WTC11 (cell line): ENCODE measurements at regions not wholly inside any gene's neighbourhood (a gene's known extent, or its start where the extent isn't known, plus 50 kb on each side); places are given as distances from the start of the nearest gene placed in this dataset.

Experiments used
- CREB1 ChIP-seq: sonication (generic); formaldehyde crosslinking; IDR thresholded peaks from 2 replicates; pipeline ENCODE4 v1.8.0; 2023; ENCODE audit warnings: mild to moderate bottlenecking, missing genetic modification reagents
- CREM ChIP-seq: sonication (generic); formaldehyde crosslinking; IDR thresholded peaks from 2 replicates; pipeline ENCODE4 v1.8.1; 2022; ENCODE audit warnings: mild to moderate bottlenecking, missing genetic modification reagents, moderate library complexity
- SP1 ChIP-seq: sonication (generic); formaldehyde crosslinking; conservative IDR thresholded peaks from 2 replicates; pipeline ENCODE4 v1.8.1; 2022; ENCODE audit warnings: missing genetic modification reagents
- TCF7 ChIP-seq: sonication (generic); formaldehyde crosslinking; IDR thresholded peaks from 2 replicates; pipeline ENCODE4 v1.8.0; 2022; ENCODE audit warnings: mild to moderate bottlenecking, low read depth, missing genetic modification reagents, moderate library complexity
- TEAD1 ChIP-seq: sonication (generic); formaldehyde crosslinking; IDR thresholded peaks from 2 replicates; pipeline ENCODE4 v1.8.0; 2022; ENCODE audit warnings: mild to moderate bottlenecking, missing genetic modification reagents
- ZNF121 ChIP-seq: sonication (generic); formaldehyde crosslinking; IDR thresholded peaks from 2 replicates; pipeline ENCODE4 v1.8.0; 2023; ENCODE audit warnings: missing genetic modification reagents
- TF ChIP-seq, protein P1 (sequence below): fragments of 200-600 bp; IDR thresholded peaks from 2 replicates; pipeline ENCODE4 v1.8.0; 2022; ENCODE audit warnings: antibody characterized with exemption
- TF ChIP-seq, protein P2 (sequence below): sonication (generic); formaldehyde crosslinking; IDR thresholded peaks from 2 replicates; pipeline ENCODE4 v1.8.1; 2023; ENCODE audit warnings: mild to moderate bottlenecking, moderate library complexity, missing genetic modification reagents
- TF ChIP-seq, protein P3 (sequence below): sonication (generic); formaldehyde crosslinking; IDR thresholded peaks from 2 replicates; pipeline ENCODE4 v1.8.1; 2022; ENCODE audit warnings: missing genetic modification reagents, borderline replicate concordance

DNA sequence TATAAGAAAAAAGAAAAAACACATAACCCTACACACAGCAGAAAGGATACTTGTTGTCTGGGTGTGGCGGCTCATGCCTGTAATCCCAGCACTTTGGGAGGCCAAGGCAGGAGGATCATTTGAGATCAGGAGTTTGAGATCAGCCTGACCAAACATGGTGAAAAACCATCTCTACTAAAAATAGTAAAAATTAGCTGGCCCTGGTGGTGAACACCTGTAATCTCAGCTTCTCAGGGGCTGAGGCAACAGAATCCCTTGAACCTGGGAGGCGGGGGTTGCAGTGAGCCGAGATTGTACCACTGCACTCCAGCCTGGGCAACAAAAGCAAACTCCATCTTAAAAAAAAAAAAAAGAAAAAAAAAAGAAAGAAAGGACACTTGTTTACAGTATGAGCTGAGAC is 147.6 kb upstream of the PITX1 start:
- TF ChIP-seq SP1 (no peak), TEAD1 (no peak), ZNF121 (CRISPR knock-in tag) (no peak), TCF7 (CRISPR knock-in tag) (no peak), CREB1 (CRISPR knock-in tag) (no peak), CREM (CRISPR knock-in tag) (no peak)
- TF ChIP-seq, protein P1, sequence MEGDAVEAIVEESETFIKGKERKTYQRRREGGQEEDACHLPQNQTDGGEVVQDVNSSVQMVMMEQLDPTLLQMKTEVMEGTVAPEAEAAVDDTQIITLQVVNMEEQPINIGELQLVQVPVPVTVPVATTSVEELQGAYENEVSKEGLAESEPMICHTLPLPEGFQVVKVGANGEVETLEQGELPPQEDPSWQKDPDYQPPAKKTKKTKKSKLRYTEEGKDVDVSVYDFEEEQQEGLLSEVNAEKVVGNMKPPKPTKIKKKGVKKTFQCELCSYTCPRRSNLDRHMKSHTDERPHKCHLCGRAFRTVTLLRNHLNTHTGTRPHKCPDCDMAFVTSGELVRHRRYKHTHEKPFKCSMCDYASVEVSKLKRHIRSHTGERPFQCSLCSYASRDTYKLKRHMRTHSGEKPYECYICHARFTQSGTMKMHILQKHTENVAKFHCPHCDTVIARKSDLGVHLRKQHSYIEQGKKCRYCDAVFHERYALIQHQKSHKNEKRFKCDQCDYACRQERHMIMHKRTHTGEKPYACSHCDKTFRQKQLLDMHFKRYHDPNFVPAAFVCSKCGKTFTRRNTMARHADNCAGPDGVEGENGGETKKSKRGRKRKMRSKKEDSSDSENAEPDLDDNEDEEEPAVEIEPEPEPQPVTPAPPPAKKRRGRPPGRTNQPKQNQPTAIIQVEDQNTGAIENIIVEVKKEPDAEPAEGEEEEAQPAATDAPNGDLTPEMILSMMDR: no peak
- TF ChIP-seq, protein P2, sequence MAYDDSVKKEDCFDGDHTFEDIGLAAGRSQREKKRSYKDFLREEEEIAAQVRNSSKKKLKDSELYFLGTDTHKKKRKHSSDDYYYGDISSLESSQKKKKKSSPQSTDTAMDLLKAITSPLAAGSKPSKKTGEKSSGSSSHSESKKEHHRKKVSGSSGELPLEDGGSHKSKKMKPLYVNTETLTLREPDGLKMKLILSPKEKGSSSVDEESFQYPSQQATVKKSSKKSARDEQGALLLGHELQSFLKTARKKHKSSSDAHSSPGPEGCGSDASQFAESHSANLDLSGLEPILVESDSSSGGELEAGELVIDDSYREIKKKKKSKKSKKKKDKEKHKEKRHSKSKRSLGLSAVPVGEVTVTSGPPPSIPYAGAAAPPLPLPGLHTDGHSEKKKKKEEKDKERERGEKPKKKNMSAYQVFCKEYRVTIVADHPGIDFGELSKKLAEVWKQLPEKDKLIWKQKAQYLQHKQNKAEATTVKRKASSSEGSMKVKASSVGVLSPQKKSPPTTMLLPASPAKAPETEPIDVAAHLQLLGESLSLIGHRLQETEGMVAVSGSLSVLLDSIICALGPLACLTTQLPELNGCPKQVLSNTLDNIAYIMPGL (CRISPR knock-in tag): no peak
- TF ChIP-seq, protein P3, sequence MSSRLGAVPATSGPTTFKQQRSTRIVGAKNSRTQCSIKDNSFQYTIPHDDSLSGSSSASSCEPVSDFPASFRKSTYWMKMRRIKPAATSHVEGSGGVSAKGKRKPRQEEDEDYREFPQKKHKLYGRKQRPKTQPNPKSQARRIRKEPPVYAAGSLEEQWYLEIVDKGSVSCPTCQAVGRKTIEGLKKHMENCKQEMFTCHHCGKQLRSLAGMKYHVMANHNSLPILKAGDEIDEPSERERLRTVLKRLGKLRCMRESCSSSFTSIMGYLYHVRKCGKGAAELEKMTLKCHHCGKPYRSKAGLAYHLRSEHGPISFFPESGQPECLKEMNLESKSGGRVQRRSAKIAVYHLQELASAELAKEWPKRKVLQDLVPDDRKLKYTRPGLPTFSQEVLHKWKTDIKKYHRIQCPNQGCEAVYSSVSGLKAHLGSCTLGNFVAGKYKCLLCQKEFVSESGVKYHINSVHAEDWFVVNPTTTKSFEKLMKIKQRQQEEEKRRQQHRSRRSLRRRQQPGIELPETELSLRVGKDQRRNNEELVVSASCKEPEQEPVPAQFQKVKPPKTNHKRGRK (CRISPR knock-in tag): no peak
